Lung (tissue), 11 donors: ENCODE measurements at regions not wholly inside any gene's neighbourhood (a gene's known extent, or its start where the extent isn't known, plus 50 kb on each side); places are given as distances from the start of the nearest gene placed in this dataset.

Experiments
- ATAC-seq: fragments of 200-7000 bp; cut with Tn5 transposase; one replicate; pipeline ENCODE4 v1.9.1; 2020; ENCODE audit warnings: moderate number of reproducible peaks; ENCODE audit not compliant: insufficient read depth, low FRiP score
- DNase-seq, 3 donors: peaks; one replicate each; pipeline ENCODE4 v3.0.0-alpha.2; 2013 to 2017
- H3K27ac ChIP-seq, 2 donors: one replicate each; pipeline ENCODE4 v1.5.1; 2013; ENCODE audit warnings: mild to moderate bottlenecking in 2 of 2, moderate library complexity in 2 of 2, control low read depth in 1 of 2, inconsistent platforms in 1 of 2, low read depth in 1 of 2, low read length in 1 of 2
- H3K27me3 ChIP-seq, 3 donors: one replicate each; pipeline ENCODE4 v1.5.1; 2013; ENCODE audit warnings: low read length in 2 of 3; ENCODE audit not compliant: control insufficient read depth in 3 of 3, insufficient read depth in 3 of 3
- H3K36me3 ChIP-seq, 4 donors: one replicate each; pipeline ENCODE4 v1.5.1; 2013; ENCODE audit warnings: low read length in 4 of 4, mild to moderate bottlenecking in 1 of 4, moderate library complexity in 1 of 4; ENCODE audit not compliant: control insufficient read depth in 4 of 4, insufficient read depth in 4 of 4
- H3K4me1 ChIP-seq, 5 donors: one replicate each; pipeline ENCODE4 v1.5.1; 2013; ENCODE audit warnings: low read length in 5 of 5, mild to moderate bottlenecking in 2 of 5, moderate library complexity in 1 of 5; ENCODE audit not compliant: control insufficient read depth in 5 of 5, insufficient read depth in 5 of 5
- H3K4me3 ChIP-seq: one replicate; pipeline ENCODE4 v1.5.1; 2013; ENCODE audit warnings: mild to moderate bottlenecking, control low read depth, moderate library complexity
- H3K9ac ChIP-seq, 2 donors: one replicate each; pipeline ENCODE4 v1.5.1; 2013; ENCODE audit warnings: low read length in 2 of 2, control low read depth in 1 of 2; ENCODE audit not compliant: insufficient read depth in 1 of 2
- H3K9me3 ChIP-seq, 4 donors: one replicate each; pipeline ENCODE4 v1.5.1; 2013; ENCODE audit warnings: low read length in 3 of 4, mild to moderate bottlenecking in 1 of 4, moderate library complexity in 1 of 4; ENCODE audit not compliant: control insufficient read depth in 4 of 4, insufficient read depth in 3 of 4
- WGBS, 2 donors: extraction: QIAGEN DNeasy Blood & Tissue Kit; methylation state at CpG; one replicate each; pipeline ENCODE4 v1.1.7; 2013; 5-methylcytosine and 5-hydroxymethylcytosine counted together
- TF ChIP-seq, protein P1 (sequence below): IDR thresholded peaks from 2 replicates; pipeline ENCODE4 v1.5.1; 2012; ENCODE audit warnings: mild to moderate bottlenecking; ENCODE audit errors: control extremely low read depth, extremely low read depth
- donor health status: control.
- donor health status: control.
- donor health status: Bipolar disorder and iron deficiency.
- donor health status: healthy.
- donor health status: DM: yes; HTN: yes; CAD: no.

DNA sequence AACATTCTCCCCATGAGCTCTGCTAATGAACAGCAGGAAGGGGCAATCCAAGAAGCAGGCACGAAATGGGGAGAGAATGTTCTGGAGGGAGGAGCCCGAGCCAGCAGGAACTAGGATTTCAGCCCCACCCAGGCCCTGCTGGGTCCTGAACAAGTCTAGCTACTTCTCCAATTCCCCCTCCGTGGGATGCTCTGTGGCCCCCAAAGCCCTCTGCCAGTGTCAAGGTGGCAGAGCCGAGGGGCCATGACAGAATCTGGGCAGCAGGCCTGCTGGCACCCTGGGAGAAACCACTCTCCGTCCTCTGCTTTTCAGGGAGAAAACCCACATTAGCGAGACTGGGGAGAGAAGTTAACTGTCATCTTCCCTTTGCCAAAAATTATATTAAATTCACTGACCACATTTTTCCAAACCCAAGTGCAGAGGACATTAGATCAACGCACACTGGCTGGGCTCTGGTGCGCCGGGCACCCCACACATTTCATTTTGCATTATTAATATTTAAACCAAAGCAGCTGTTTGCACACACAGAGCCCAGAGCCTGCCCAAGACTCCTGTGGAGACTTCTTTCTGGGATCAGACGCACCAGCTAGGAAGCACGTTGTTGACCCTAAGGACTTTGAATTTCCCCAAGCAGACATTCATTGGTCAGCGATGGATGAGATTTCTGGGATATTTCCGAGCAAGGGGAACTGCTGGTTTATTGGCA, 80.2 kb upstream of the PKDCC start:
- Histone ChIP-seq H3K36me3 (no peaks in the 10 kb centered on the region), H3K27ac (peak overlapping the region in 1 of 2 donors; percentile 49), H3K4me3 (no peak overlapping the region), H3K9me3 (no peaks in the 10 kb centered on the region), H3K9ac (no peak overlapping the region), H3K4me1 (peaks cover 0 to 58% (median 39%) of the 10 kb centered on the region in 5 donors), H3K27me3 (no peaks in the 10 kb centered on the region)
- no peak for DNase-seq
- TF ChIP-seq, protein P1, sequence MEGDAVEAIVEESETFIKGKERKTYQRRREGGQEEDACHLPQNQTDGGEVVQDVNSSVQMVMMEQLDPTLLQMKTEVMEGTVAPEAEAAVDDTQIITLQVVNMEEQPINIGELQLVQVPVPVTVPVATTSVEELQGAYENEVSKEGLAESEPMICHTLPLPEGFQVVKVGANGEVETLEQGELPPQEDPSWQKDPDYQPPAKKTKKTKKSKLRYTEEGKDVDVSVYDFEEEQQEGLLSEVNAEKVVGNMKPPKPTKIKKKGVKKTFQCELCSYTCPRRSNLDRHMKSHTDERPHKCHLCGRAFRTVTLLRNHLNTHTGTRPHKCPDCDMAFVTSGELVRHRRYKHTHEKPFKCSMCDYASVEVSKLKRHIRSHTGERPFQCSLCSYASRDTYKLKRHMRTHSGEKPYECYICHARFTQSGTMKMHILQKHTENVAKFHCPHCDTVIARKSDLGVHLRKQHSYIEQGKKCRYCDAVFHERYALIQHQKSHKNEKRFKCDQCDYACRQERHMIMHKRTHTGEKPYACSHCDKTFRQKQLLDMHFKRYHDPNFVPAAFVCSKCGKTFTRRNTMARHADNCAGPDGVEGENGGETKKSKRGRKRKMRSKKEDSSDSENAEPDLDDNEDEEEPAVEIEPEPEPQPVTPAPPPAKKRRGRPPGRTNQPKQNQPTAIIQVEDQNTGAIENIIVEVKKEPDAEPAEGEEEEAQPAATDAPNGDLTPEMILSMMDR = no peak
- no peak for ATAC-seq
- 63 to 64% methylated on average over 13 of the region's 13 CpGs for WGBS, 2 donors

DNA sequence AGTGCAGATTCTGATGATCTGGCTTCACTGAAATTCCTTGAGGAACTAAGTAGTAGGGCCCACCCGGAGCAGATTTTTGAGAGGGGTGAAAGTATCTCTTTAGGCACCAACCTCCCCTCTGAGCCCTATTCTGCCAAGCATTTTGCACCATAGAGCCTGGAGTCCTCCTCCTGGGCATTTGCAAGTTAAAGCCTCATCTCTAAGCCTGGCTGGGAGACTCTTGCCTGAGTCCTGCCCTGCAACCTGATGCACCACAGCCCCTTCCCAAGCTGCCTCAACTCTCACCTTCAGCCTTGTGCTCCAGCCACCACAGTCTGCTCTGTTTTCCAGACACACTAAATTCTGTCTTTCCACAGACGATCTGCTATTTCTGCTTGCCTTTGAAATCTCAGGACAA, 79.6 kb upstream of the PKDCC start:
- no peaks in the 10 kb centered on the region for H3K9me3 ChIP-seq
- DNase-seq = no peak
- no peak overlapping the region for H3K27ac ChIP-seq
- TF ChIP-seq, protein P1 = no peak
- peaks cover 0 to 53% (median 37%) of the 10 kb centered on the region in 5 donors for H3K4me1 ChIP-seq
- WGBS, 2 donors = 63 to 80% methylated on average over 2 of the region's 2 CpGs
- H3K36me3 ChIP-seq = no peaks in the 10 kb centered on the region
- ATAC-seq = no peak
- no peaks in the 10 kb centered on the region for H3K27me3 ChIP-seq
- H3K9ac ChIP-seq = no peak overlapping the region
- H3K4me3 ChIP-seq = no peak overlapping the region

GRCh38 chr2:41970988-41971660, 76.7 kb upstream of the PKDCC start:
- 82 to 94% methylated on average over 8 of the region's 8 CpGs for WGBS, 2 donors
- TF ChIP-seq, protein P1 = no peak
- H3K27ac ChIP-seq = no peak overlapping the region
- H3K9ac ChIP-seq = no peak overlapping the region
- H3K27me3 ChIP-seq = no peaks in the 10 kb centered on the region
- ATAC-seq (no peak), DNase-seq (no peak)
- no peaks in the 10 kb centered on the region for H3K9me3 ChIP-seq
- no peaks in the 10 kb centered on the region for H3K36me3 ChIP-seq
- peaks cover 0 to 23% (median 12%) of the 10 kb centered on the region in 5 donors for H3K4me1 ChIP-seq
- no peak overlapping the region for H3K4me3 ChIP-seq
